GM21381 (cell line): ENCODE measurements at regions not wholly inside any gene's neighbourhood (a gene's known extent, or its start where the extent isn't known, plus 50 kb on each side); places are given as distances from the start of the nearest gene placed in this dataset.

ENCODE experiments used
- ATAC-seq: cut with Tn5 transposase; IDR thresholded peaks from one replicate; pipeline ENCODE4 v1.9.1; 2021; ENCODE audit warnings: mild to moderate bottlenecking, moderate library complexity; ENCODE audit not compliant: unreplicated experiment

GRCh38 chr13:62280590-62280989, 864.9 kb upstream of the PCDH20 start:
- ATAC-seq: no peak

DNA sequence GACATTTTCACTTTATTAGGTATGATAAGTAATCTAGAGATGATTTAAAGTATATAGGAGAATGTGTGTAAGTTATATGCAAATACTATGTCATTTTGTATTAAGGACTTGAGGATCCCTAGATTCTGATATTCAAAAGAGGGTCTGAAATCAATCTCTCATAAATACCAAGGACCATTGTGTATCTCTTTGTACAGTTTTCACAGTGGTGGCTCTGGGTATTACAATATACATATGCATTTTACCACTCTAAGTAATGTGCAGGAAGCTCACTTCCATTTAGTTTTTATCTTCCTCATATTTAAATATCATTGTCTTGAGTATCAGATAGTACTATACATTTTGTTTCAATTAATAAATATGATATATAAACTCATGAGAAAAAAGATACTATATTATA, 862.6 kb upstream of the PCDH20 start:
- ATAC-seq: no peak

DNA sequence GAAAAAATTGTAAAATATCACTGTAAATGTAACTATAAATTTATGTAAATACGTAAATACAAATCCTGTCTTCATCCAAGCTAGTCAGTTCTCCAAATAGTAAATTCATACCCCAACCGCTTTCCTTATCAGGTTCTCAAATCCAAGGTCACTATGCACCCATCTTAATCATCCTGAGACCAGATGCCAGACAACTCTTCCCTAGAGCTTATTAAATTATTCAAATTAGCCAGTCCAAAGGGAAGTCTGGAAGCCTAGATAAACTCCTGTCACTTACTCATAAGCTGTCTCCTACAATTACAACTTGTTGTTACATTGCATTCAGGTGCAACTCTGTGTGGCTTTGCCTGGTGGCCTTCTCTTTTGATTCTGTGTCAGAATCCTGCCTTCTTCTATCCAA, 836.1 kb upstream of the PCDH20 start:
- no peak for ATAC-seq

DNA sequence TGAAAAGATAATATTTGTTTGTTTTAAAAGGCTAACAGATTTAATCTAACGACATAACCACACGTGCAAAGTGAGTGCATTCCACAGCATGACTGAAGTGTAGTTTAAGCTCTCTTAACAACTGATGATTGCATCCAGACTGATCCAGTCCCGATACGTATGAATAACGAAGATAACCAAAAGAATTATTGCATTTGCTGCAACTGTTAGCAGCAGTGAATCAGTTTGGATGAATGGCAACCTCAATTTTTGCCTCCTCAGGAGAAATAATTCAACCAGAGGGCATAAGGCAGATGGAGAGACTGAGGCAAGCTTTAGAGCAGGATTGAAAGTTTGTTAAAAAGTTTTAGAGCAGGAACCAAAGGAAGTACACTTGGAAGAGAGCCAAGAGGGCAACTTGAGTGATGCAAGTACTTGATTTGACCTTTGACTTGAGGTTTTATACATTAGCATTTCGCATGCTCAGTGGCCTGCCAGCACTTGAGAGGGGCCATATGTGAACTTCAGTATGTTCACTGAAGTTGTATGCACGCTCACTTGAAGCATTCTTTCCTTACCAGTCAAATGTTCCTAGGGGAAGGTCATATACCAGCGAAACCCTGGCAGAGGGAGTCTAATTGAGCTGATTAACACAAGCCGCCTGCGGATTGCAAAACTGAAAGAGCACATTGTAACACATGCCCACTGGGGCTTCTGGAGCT, 835.0 kb upstream of the PCDH20 start:
- ATAC-seq: no peak

DNA sequence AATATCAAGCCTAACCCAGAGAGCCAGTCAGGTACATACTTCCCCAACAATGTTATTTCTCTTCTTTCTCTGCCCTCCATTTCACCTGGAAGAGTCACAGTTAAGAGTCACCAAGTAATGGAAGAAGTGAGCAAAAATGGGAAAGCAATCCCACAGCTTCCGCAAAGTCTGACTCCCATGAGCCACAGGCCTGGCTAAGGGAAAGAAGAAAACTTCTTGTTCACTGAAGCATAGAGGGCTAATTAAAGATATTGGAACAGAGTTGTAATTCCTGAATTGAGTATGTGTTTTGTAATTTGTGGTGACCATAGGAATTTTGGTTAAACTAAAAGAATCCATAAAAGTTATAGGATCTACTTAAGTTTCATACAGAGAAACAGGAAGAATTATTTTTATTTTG, 830.9 kb upstream of the PCDH20 start:
- ATAC-seq: no peak

DNA sequence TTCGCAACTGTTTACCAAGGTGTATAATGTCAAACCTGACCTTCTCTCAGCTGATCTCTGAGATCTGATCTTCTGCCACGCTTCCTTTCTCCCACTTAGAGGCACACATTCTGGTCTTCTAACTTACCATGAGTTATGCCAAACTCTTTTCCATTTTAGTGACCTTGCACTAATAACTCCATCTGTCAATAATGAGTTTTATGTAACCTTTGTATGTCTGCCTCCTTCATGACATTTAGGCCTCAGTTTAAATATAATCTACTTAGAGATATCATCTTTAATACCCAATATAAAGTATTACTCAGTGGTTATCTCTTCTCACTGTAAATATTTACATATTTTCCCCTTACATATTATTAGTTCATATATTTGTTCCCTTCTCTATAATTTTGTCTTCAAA, 827.5 kb upstream of the PCDH20 start:
- ATAC-seq: no peak

GRCh38 chr13:62234780-62235440, 819.3 kb upstream of the PCDH20 start:
- ATAC-seq: no peak

GRCh38 chr13:62210951-62211350, 795.3 kb upstream of the PCDH20 start:
- ATAC-seq: no peak

DNA sequence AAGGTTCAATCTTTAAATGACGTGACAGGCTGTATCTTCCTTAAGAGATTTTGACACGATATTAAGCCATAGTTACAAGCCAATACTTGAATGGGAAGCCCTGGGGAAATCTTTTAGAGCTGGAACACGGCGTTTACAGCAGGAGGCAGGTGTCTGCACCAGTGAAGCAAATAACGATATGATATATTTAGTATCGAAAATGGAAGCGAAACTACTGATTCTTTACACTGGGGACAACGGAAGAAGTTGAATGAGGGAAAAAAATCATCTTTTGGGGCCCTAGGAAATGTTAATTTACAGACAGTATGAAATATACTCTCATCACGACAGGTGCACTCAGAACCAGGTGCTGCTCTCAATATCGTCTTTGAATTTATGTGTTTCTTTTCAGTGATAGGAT, 793.9 kb upstream of the PCDH20 start:
- no peak for ATAC-seq

DNA sequence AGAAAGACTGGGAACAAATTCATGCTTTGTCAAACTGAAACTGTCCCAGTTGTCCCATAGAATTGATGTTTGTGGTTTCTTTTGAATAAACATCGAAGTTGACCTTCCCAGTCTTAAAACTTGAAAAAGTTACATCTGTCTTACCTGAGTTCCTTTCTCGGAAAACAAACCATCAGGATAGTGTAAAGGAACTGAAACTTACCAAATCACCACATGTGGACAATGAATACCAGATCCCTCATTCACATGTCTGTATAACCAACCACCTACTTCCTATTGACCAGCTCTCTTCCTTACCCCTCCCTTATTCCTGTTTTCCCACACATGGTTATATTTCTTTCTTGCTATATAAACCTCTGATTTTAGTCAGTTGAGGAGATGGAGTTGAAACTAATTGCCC, 791.7 kb upstream of the PCDH20 start:
- no peak for ATAC-seq

DNA sequence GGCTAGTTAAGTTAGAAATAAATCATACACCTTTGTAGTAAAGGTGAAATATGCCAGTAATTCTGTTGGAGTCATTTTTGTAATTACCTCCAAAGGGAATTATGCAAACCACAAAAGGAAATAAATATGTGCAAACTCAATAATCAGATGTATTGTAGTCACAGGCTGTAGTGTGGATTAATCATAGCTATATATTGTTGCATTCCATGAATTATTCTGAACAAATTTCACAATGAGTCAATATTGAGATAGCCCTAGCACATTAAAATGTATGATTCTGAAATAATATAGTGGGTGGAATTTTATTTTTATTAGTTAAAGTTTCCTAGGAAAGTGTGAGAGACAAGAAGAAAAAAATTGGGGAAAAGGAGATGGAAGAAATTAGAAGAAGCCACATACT, 790.5 kb upstream of the PCDH20 start:
- ATAC-seq: no peak

DNA sequence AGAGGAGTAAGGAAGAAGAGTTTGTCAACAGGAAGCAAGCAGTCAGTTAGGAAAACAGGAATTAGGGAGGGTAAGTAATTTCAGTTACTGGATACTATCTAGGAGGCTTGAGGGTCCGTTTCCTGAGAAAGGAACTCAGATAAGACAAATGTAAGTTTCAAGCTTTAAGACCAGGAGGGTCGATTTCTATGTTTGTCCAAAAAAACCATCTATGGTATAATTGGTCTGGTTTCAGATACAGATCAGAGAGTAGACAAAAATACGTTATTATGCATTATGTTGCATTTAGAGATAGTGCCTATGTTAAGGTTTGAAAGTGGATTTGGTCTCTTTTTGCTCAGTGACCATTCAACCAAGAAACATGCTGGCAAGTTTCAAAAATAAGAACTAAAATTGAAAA, 789.6 kb upstream of the PCDH20 start:
- ATAC-seq: no peak

GRCh38 chr13:62194371-62194770, 778.7 kb upstream of the PCDH20 start:
- ATAC-seq: no peak

DNA sequence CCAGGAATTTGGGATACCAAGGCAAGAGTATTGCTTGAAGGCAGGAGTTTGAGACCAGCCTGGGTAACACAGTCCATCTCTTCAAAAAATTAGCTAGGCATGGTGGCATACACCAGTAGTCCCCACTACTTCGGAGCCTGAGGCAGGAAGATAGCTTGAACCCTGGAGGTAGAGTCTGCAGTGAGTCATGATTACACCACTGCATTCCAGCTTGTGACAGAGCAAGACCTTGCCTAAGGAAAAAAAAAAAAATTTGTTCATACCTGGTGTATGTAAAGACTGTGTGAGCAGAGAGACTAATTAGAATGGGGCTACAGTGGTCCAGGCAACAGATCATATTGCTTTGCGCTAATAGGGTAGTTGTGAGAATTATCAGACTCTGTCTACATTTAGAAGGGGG, 778.3 kb upstream of the PCDH20 start:
- ATAC-seq: no peak

DNA sequence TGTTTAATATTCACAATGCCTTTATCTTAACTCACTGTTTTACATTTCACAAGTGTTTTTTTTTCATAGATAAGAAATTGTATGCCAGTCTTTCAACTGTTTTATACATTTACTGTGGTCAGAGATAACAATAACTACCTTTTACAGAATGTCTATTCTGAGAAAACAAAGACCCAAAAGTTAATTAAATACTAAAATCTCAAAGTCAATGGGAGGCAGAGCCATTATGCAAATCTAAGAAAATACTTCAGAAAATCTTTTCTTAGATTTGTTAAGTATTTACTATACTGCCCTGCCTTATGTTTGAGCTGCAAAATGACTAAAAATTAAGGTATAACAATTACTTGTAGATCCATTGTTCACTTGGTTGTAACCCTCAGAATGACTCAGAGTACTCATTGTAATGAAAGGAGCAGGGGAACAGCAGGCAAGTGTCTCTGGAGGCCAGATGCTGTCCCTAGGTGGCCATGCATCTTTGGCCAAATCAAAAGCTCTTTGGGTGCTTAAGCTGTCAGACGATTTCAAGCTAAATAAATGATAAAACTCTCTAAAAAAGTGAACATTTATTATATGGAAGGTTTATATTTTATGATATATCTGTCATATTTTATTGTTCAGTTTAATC, 770.1 kb upstream of the PCDH20 start:
- no peak for ATAC-seq

- ATAC-seq: no peak
Observed at GRCh38 chr13:62176051-62176450, 760.4 kb upstream of the PCDH20 start.

DNA sequence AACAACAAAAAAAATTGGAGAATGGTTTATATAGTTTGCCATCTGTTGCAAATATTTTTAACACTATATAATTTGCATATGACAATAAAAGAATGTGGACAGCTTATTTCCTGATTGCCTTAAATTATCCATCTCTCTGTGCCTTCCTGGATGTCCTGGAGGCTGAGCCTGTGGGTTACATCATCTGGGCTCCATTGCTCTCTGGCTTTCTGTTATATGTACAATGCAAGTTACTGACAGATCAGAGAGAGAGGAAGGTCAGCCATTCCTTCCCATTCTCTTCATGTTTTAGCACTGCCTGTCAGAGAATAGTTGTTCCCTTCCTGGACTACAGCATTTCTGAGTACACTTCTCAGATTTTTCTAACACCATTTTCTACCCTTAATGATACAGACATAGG, 758.3 kb upstream of the PCDH20 start:
- ATAC-seq: no peak

DNA sequence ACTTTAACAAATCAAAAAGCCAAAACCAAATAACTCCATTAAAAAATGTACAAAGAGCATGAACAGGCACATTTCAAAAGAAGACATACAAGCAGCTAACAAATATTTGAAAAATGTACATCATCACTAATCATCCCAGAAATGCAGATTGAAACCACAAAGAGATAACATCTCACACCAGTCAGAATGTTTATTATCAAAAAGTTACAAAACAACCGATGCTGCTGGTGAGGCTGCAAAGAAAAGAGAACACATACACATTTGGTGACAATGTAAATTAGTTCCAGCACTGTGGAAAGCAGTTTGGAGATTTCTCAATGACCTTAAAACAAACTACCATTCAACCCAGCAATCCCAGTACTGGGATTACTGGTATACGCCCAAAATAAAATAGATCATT, 756.0 kb upstream of the PCDH20 start:
- ATAC-seq: no peak

DNA sequence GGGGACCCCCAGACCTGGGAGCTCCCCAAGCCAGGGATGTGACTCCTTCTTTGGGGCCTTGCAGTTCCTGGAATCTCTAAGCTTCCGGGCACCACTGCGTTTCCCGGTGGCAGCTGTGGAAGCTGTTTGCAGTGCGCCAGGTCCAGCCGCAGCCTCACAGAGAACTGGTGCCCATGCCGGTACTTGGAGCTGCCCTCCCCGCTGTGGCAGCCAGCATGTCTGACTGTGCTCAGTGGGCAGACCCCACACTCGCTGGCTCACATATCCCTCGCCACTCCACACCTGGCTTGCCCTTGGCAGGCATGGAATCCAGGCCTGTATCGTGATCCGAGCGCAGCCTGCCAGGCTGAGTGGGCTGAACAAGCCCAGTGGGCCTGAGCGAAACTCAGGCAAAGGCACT, 753.2 kb upstream of the PCDH20 start:
- no peak for ATAC-seq

DNA sequence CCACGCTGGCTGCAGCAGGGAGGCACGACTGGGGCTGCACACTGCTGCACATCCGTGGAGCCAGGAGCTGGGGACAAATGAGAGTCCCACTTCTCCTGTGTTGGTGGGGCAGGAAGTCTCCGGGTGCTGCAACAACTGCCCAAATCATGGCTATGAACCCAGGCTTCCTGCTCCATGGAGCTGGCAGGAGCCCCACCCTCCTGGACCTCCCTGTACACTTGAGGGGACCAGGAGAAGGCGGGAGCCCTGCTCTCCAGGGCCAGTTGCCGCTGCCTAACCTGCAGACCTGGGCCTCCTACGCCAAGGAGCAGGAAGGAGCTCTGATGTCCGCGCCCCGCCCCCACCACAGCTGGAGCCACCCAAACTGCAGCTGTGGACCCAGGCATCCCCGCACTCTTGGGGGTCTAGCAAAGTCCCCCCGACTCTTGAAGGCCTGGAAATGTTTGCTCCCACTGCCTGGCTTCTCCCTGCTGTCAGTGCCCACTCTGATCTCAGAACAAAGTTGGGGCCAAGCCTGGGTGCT, 752.1 kb upstream of the PCDH20 start:
- no peak for ATAC-seq

DNA sequence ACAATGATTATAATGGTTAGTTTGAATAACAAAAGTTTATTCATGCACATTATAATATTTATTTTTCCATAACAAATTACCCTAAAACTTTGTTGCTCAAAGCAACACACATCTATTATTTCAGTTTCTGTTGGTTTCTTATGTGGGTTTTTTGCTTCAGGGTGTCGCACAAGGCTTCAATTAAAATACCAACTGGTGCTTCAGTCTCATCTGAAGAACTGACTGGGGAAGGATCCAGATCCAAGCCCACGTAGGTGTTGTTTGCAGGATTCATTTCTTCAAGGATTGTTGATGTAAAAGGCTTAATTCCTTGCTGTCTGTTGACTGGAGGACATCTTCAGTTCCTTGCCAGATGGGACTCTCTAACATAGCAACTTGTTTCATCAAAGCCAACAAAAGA, 747.2 kb upstream of the PCDH20 start:
- no peak for ATAC-seq

- no peak for ATAC-seq
Observed at GRCh38 chr13:62158520-62158919, 742.9 kb upstream of the PCDH20 start.
